K562 (cell line): ENCODE measurements at regions not wholly inside any gene's neighbourhood (a gene's known extent, or its start where the extent isn't known, plus 50 kb on each side); places are given as distances from the start of the nearest gene placed in this dataset.

ENCODE experiments used
- ATAC-seq: fragments of 200-7000 bp; cut with Tn5 transposase; 3 replicates; pipeline ENCODE4 v1.9.1; 2020; ENCODE audit warnings: moderate library complexity
- BruUV-seq: library from RNA; stranded (reverse); fragments of 400-500 nt; replicated peaks from 2 replicates; lab custom pipeline; 2021; lab: Mats Ljungman, UMichigan
- CTCF ChIA-PET: fragments of 300-600 bp; formaldehyde crosslinking; extraction: SDS; loops from one replicate; lab custom pipeline; 2021; ENCODE audit warnings: low intra/inter-chr PET ratio; lab: Yijun Ruan, JAX
- POLR2A ChIA-PET: fragments of 300-600, 350-650 bp; sonication (Branson Sonifier 250); formaldehyde crosslinking; extraction: SDS; loops from one replicate; lab custom pipeline; 2021; ENCODE audit warnings: antibody characterized with exemption, inconsistent platforms; lab: Yijun Ruan, JAX
- DNase-seq, 4 experiments: peaks; one replicate each; pipeline versions ENCODE4 v3.0.0 to v3.0.0-alpha.2; 2011 to 2018; ENCODE audit warnings: low spot score in 3 of 4, mixed read lengths in 3 of 4; ENCODE audit errors: extremely low read depth in 1 of 4
- FAIRE-seq: peaks from 2 replicates; lab custom pipeline; 2011; peaks lifted over from hg19 to GRCh38; lab: Jason Lieb, UNC
- H2AFZ ChIP-seq: 2 replicates; pipeline ENCODE4 v1.6.0; 2011; ENCODE audit warnings: low read depth, low read length, control low read depth, inconsistent platforms
- H3K27ac ChIP-seq: fragments of 200-600 bp; 3 replicates; pipeline ENCODE4 v1.8.0; 2011; ENCODE audit warnings: low read depth, mild to moderate bottlenecking, control low read depth, inconsistent platforms, low read length, moderate library complexity, mixed read lengths; ENCODE audit errors: extremely low read depth
- H3K27me3 ChIP-seq, 2 experiments: fragments of 300-600 bp in 1 of 2; 2 replicates in 1 of 2; 3 replicates in 1 of 2; pipeline versions ENCODE4 v1.6.0 to v1.8.0; 2011; ENCODE audit warnings: inconsistent platforms in 2 of 2, low read length in 2 of 2, mild to moderate bottlenecking in 1 of 2, mixed read lengths in 1 of 2, moderate library complexity in 1 of 2; ENCODE audit not compliant: control insufficient read depth in 2 of 2, insufficient read depth in 2 of 2
- H3K36me3 ChIP-seq: fragments of 300-600 bp; 3 replicates; pipeline ENCODE4 v1.8.0; 2011; ENCODE audit warnings: mild to moderate bottlenecking, low read length, inconsistent platforms; ENCODE audit not compliant: control insufficient read depth, insufficient read depth
- H3K4me1 ChIP-seq, 2 experiments: fragments of 200-600 bp in 1 of 2; replicated peaks in 1 of 2; 2 replicates in 1 of 2; 3 replicates in 1 of 2; pipeline versions ENCODE4 v1.5.1 to v1.8.0; 2011; ENCODE audit warnings: inconsistent platforms in 2 of 2, low read length in 2 of 2, mild to moderate bottlenecking in 1 of 2, mixed read lengths in 1 of 2, moderate library complexity in 1 of 2; ENCODE audit not compliant: control insufficient read depth in 2 of 2, insufficient read depth in 2 of 2
- H3K4me2 ChIP-seq: 2 replicates; pipeline ENCODE4 v1.6.1; 2011; ENCODE audit warnings: low read length, control low read depth, inconsistent platforms, mixed read lengths; ENCODE audit not compliant: insufficient read depth
- H3K4me3 ChIP-seq: fragments of 200-600 bp; sonication (generic), shearing (Covaris generic); 2 replicates; pipeline ENCODE4 v1.5.1; 2016; ENCODE audit warnings: control low read depth, inconsistent platforms
- H3K79me2 ChIP-seq: fragments of 200-600 bp; 3 replicates; pipeline ENCODE4 v1.8.0; 2011; ENCODE audit warnings: low read length, inconsistent platforms; ENCODE audit not compliant: control insufficient read depth, insufficient read depth
- H3K9ac ChIP-seq, 2 experiments: 2 replicates each; pipeline versions ENCODE4 v1.6.0 to v1.6.1; 2011; ENCODE audit warnings: low read depth in 2 of 2, low read length in 2 of 2, control low read depth in 1 of 2, inconsistent platforms in 1 of 2, mild to moderate bottlenecking in 1 of 2, mixed read lengths in 1 of 2; ENCODE audit not compliant: insufficient read depth in 1 of 2
- H3K9me1 ChIP-seq: one replicate; pipeline ENCODE4 v1.6.0; 2011; ENCODE audit warnings: inconsistent platforms, mild to moderate bottlenecking, low read length, moderate library complexity; ENCODE audit not compliant: control insufficient read depth, insufficient read depth
- H3K9me3 ChIP-seq: replicated peaks from 2 replicates; pipeline ENCODE4 v1.5.1; 2011; ENCODE audit warnings: low read depth, low read length, inconsistent platforms; ENCODE audit not compliant: control insufficient read depth, insufficient read depth
- H4K20me1 ChIP-seq: replicated peaks from 2 replicates; pipeline ENCODE4 v1.6.1; 2011; ENCODE audit warnings: low read length, inconsistent platforms, mixed read lengths; ENCODE audit not compliant: control insufficient read depth, insufficient read depth
- CC2D1A ChIP-seq: fragments of 450-650 bp; IDR thresholded peaks from 2 replicates; pipeline ENCODE4 v1.6.1; 2017; ENCODE audit warnings: mild to moderate bottlenecking
- GTF2E2 ChIP-seq: fragments of 200-800 bp; sonication (Bioruptor generic); IDR thresholded peaks from 2 replicates; pipeline ENCODE4 v1.6.1; 2016; ENCODE audit warnings: missing genetic modification characterization, missing compliant biosample characterization
- HIVEP1 ChIP-seq: fragments of 250-450 bp; sonication (Bioruptor Pico); IDR thresholded peaks from 2 replicates; pipeline ENCODE4 v1.4.0; 2020; ENCODE audit warnings: mild to moderate bottlenecking
- LCOR ChIP-seq: sonication (generic); formaldehyde crosslinking; IDR thresholded peaks from 2 replicates; pipeline ENCODE4 v1.8.0; 2022; ENCODE audit warnings: mild to moderate bottlenecking, missing genetic modification reagents
- RBM34 ChIP-seq: fragments of 200-400 bp; formaldehyde crosslinking; IDR thresholded peaks from 2 replicates; pipeline ENCODE4 v1.6.1; 2018; ENCODE audit warnings: low read length, borderline replicate concordance; ENCODE audit not compliant: insufficient read depth
- SAFB2 ChIP-seq: fragments of 200-400 bp; formaldehyde crosslinking; IDR thresholded peaks from 2 replicates; pipeline ENCODE4 v1.6.1; 2018; ENCODE audit warnings: borderline replicate concordance, low read length, low read depth, moderate library complexity; ENCODE audit not compliant: severe bottlenecking
- SREBF2 ChIP-seq: sonication (generic); formaldehyde crosslinking; IDR thresholded peaks from 2 replicates; pipeline ENCODE4 v1.4.0; 2020; ENCODE audit warnings: mild to moderate bottlenecking, missing genetic modification reagents
- SUPT5H ChIP-seq: fragments of 450-650 bp; IDR thresholded peaks from 2 replicates; pipeline ENCODE4 v1.6.1; 2016
- TOE1 ChIP-seq, 2 experiments: fragments of 450-650 bp in 1 of 2; sonication (generic) in 1 of 2; formaldehyde crosslinking in 1 of 2; IDR thresholded peaks; 2 replicates each; pipeline versions ENCODE4 v1.7.1 to v1.8.0; 2016 to 2022; ENCODE audit warnings: borderline replicate concordance in 2 of 2, mild to moderate bottlenecking in 2 of 2, antibody characterized with exemption in 1 of 2, inconsistent platforms in 1 of 2, low read depth in 1 of 2, missing genetic modification reagents in 1 of 2, moderate library complexity in 1 of 2
- TSHZ1 ChIP-seq: fragments of 250-450 bp; sonication (Bioruptor Pico); IDR thresholded peaks from 2 replicates; pipeline ENCODE4 v1.4.0; 2020; ENCODE audit warnings: mild to moderate bottlenecking, moderate library complexity
- ZMIZ1 ChIP-seq, 2 experiments: fragments of 150-350 bp in 1 of 2; IDR thresholded peaks; 2 replicates each; pipeline ENCODE4 v1.6.1; 2012 to 2016; ENCODE audit warnings: low read depth in 2 of 2, low read length in 2 of 2, mild to moderate bottlenecking in 1 of 2, moderate library complexity in 1 of 2
- ZNF263 ChIP-seq: sonication (generic); formaldehyde crosslinking; IDR thresholded peaks from 2 replicates; pipeline ENCODE4 v1.8.0; 2022; ENCODE audit warnings: mild to moderate bottlenecking, missing genetic modification reagents, borderline replicate concordance
- WGBS: fragments of 100-300 bp; shearing (Covaris generic); methylation state at CpG from one replicate; pipeline ENCODE4 v1.1.6; 2016; ENCODE audit warnings: low coverage, mixed read lengths; ENCODE audit not compliant: insufficient coverage; ENCODE audit errors: missing lambda C conversion rate; 5-methylcytosine and 5-hydroxymethylcytosine counted together
- in situ Hi-C: fragments of 300-500 bp; cut with MboI; formaldehyde crosslinking; loops from 4 replicates; pipeline ENCODE4 v1.15.0; 2018; ENCODE audit warnings: inconsistent platforms, mixed read lengths
- intact Hi-C: fragments of 100-400 bp; cut with micrococcal nuclease; formaldehyde crosslinking; loops from 2 replicates; pipeline ENCODE4 v1.14.2; 2022
- TF ChIP-seq, protein P1 (sequence below): fragments of 250-450 bp; sonication (Bioruptor Pico); IDR thresholded peaks from 2 replicates; pipeline ENCODE4 v1.5.0; 2021; ENCODE audit warnings: mild to moderate bottlenecking, moderate library complexity

- intact Hi-C loops (no loop called here), in situ Hi-C loops (no loop called here)
- H3K27me3 ChIP-seq = no peaks in the 10 kb centered on the region
- 0% methylated on average over 5 of the region's 5 CpGs for WGBS
- no peak for ATAC-seq
- no peaks in the 10 kb centered on the region for H3K9me1 ChIP-seq
- no peaks in the 10 kb centered on the region for H3K79me2 ChIP-seq
- H3K36me3 ChIP-seq = no peaks in the 10 kb centered on the region
- CTCF ChIA-PET = no interaction called here
- H3K9ac ChIP-seq = no peak overlapping the region
- FAIRE-seq = no peak
- H2AFZ ChIP-seq = no peak overlapping the region
- no peaks in the 10 kb centered on the region for H3K9me3 ChIP-seq
- no peaks in the 10 kb centered on the region for H3K4me1 ChIP-seq
- no peak for DNase-seq
- H4K20me1 ChIP-seq = no peaks in the 10 kb centered on the region
- BruUV-seq = no TSS peak
- H3K4me3 ChIP-seq = no peak overlapping the region
- no peak overlapping the region for H3K27ac ChIP-seq
- POLR2A ChIA-PET = no interaction called here
- no peak overlapping the region for H3K4me2 ChIP-seq
- TF ChIP-seq SAFB2 (no peak), TOE1 (IDR thresholded peaks at IDR 0.05; ENCODE audit: borderline replicate concordance) (no peak), TOE1 (CRISPR knock-in tag; IDR thresholded peaks at IDR 0.05; ENCODE audit: borderline replicate concordance, low read depth) (no peak), HIVEP1 (CRISPR knock-in tag) (no peak), ZNF263 (CRISPR knock-in tag) (no peak), SREBF2 (CRISPR knock-in tag) (no peak), RBM34 (no peak), ZMIZ1 (IDR thresholded peaks at IDR 0.05; ENCODE audit: low read depth in 2 of 2, low read length in 2 of 2) (no peak), LCOR (no peak), TSHZ1 (CRISPR knock-in tag) (no peak), CC2D1A (no peak), SUPT5H (no peak), GTF2E2 (tag) (no peak)
- TF ChIP-seq, protein P1, sequence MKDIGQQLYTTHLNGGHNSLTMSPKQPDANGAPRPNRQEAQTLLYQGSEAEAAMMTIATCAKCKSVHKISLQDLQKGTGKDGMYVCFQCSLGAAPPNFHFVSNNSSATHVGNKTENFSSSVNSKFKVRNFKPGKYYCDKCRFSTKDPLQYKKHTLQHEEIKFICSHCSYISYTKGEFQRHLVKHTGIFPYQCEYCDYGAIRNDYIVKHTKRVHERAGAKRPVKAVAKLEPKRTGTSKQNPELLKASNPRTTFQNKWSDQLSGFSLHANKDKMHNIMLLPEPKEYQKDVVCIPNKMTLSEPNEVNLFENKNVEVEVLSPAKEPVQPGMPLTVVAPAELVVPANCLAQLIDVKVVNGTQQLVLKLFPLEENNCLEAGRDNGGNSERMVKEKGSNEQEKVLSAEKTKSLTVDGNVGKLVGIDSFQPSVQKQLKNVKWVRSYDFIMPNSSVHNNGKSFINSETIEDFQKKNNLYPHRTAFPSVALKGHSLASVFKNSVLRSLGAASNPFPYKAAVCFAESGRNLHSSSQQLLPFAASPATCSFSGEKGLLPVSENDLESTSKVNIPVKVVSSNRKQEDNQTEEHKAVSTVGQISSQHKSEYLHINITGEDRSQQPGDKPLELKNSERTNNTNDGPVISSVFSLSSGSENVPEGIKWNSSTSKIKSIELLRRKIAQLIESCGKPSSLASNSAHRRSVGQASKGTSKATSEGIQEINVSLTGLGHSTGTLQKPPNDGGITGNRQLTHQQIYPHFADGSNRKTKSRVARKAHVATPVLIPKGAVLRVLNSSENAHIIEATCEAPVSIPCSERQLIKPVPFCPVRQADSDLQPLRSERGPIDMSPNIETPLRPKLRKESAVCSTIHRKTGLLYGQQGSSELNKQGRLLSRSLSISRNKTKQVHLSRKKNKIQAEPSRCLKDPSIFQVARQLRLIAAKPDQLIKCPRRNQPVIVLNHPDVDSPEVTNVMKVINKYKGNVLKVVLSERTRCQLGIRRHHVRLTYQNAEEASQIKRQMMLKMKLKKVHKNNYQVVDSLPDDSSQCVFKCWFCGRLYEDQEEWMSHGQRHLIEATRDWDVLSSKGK = no peak
These were observed 221.0 kb downstream of the EFNB2 start for GRCh38 chr13:106314417-106314816.
